ENCODE measurements at regions not wholly inside any gene's neighbourhood (a gene's known extent, or its start where the extent isn't known, plus 50 kb on each side); places are given as distances from the start of the nearest gene placed in this dataset.

GRCh38 chr10:9685596-9685995 is 1332.1 kb upstream of the CELF2 start:
- DNase-seq = no peak
- Histone ChIP-seq H3K4me3 (no peak overlapping the region), H3F3A (ENCODE audit: insufficient read depth) (no peaks in the 10 kb centered on the region), H3K27me3 (replicated peaks; ENCODE audit: insufficient read depth) (no peaks in the 10 kb centered on the region), H3K9me2 (ENCODE audit: insufficient read depth) (no peaks in the 10 kb centered on the region), H3K4me1 (ENCODE audit: insufficient read depth) (no peaks in the 10 kb centered on the region), H3K27ac (no peak overlapping the region), H3K9ac (no peak overlapping the region), H4K20me1 (ENCODE audit: insufficient read depth) (no peaks in the 10 kb centered on the region), H3K9me3 (ENCODE audit: low read depth) (no peaks in the 10 kb centered on the region), H3K4me2 (ENCODE audit: unreplicated experiment) (no peak overlapping the region), H2AFZ (no peak overlapping the region), H3K79me2 (ENCODE audit: insufficient read depth) (no peaks in the 10 kb centered on the region), H3K36me3 (ENCODE audit: low read depth) (no peaks in the 10 kb centered on the region)
- TF ChIP-seq EZH2phosphoT487 (IDR thresholded peaks at IDR 0.05; ENCODE audit: insufficient read depth, low read depth) = no peak
- no peak for TF ChIP-seq EZH2 (IDR thresholded peaks at IDR 0.05; ENCODE audit: insufficient read depth, poor library complexity, severe bottlenecking)
- in situ Hi-C loops (cut with MboI) = no loop called here

DNA sequence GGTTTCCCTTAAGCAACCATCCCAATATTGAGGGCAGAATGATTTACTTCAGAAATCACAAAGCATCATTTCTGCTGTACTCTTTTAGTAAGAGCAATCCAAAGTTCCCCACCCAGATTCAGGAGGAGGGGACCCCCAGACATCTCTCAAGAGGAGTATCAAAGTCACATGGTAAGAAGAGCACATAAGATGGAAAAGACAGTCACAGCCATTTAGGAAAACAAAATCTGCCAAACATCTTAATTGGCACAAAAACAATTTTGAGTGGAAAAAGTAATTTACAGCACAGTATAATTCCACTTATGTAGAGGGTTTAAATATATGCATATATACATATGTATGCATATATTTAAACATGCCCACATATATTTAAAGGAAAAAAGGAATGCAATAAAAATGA is 1329.0 kb upstream of the CELF2 start:
- no peaks in the 10 kb centered on the region for H3K9me2 ChIP-seq (ENCODE audit: insufficient read depth)
- no peaks in the 10 kb centered on the region for H4K20me1 ChIP-seq (ENCODE audit: insufficient read depth)
- H3K4me3 ChIP-seq = no peak overlapping the region
- H3F3A ChIP-seq (ENCODE audit: insufficient read depth) = no peaks in the 10 kb centered on the region
- no peak overlapping the region for H2AFZ ChIP-seq
- H3K79me2 ChIP-seq (ENCODE audit: insufficient read depth) = no peaks in the 10 kb centered on the region
- in situ Hi-C loops (cut with MboI) = no loop called here
- H3K4me2 ChIP-seq (ENCODE audit: unreplicated experiment) = no peak overlapping the region
- H3K9me3 ChIP-seq (ENCODE audit: low read depth) = no peaks in the 10 kb centered on the region
- no peak overlapping the region for H3K27ac ChIP-seq
- H3K36me3 ChIP-seq (ENCODE audit: low read depth) = no peaks in the 10 kb centered on the region
- no peaks in the 10 kb centered on the region for H3K4me1 ChIP-seq (ENCODE audit: insufficient read depth)
- TF ChIP-seq EZH2phosphoT487 (IDR thresholded peaks at IDR 0.05; ENCODE audit: insufficient read depth, low read depth) (no peak), EZH2 (IDR thresholded peaks at IDR 0.05; ENCODE audit: insufficient read depth, poor library complexity, severe bottlenecking) (no peak)
- H3K9ac ChIP-seq = no peak overlapping the region
- DNase-seq = no peak
- H3K27me3 ChIP-seq (replicated peaks; ENCODE audit: insufficient read depth) = no peaks in the 10 kb centered on the region

GRCh38 chr10:9707216-9707615 is 1310.5 kb upstream of the CELF2 start:
- no peaks in the 10 kb centered on the region for H3K4me1 ChIP-seq (ENCODE audit: insufficient read depth)
- WGBS, 2 experiments (ENCODE audit: low coverage in 1 of 2, low lambda C conversion rate in 2 of 2, missing lambda C conversion rate in 2 of 2) = 61 to 64% methylated on average over 3 of the region's 3 CpGs
- H3K9me2 ChIP-seq (ENCODE audit: insufficient read depth) = 0 out of 2 replicates have a peak, but pooled peaks cover 6% of the 10 kb centered on the region
- no peak overlapping the region for H3K4me3 ChIP-seq
- no peaks in the 10 kb centered on the region for H3K36me3 ChIP-seq (ENCODE audit: low read depth)
- no peaks in the 10 kb centered on the region for H4K20me1 ChIP-seq (ENCODE audit: insufficient read depth)
- TF ChIP-seq EZH2 (IDR thresholded peaks at IDR 0.05; ENCODE audit: insufficient read depth, poor library complexity, severe bottlenecking) (no peak), EZH2phosphoT487 (IDR thresholded peaks at IDR 0.05; ENCODE audit: insufficient read depth, low read depth) (no peak)
- H3K4me2 ChIP-seq (ENCODE audit: unreplicated experiment) = no peak overlapping the region
- H3K9ac ChIP-seq = no peak overlapping the region
- no peak overlapping the region for H3K27ac ChIP-seq
- H3K79me2 ChIP-seq (ENCODE audit: insufficient read depth) = no peaks in the 10 kb centered on the region
- in situ Hi-C loops (cut with MboI) = no loop called here
- DNase-seq = no peak
- H3K27me3 ChIP-seq (replicated peaks; ENCODE audit: insufficient read depth) = no peaks in the 10 kb centered on the region
- no peaks in the 10 kb centered on the region for H3F3A ChIP-seq (ENCODE audit: insufficient read depth)
- no peaks in the 10 kb centered on the region for H3K9me3 ChIP-seq (ENCODE audit: low read depth)
- no peak overlapping the region for H2AFZ ChIP-seq

DNA sequence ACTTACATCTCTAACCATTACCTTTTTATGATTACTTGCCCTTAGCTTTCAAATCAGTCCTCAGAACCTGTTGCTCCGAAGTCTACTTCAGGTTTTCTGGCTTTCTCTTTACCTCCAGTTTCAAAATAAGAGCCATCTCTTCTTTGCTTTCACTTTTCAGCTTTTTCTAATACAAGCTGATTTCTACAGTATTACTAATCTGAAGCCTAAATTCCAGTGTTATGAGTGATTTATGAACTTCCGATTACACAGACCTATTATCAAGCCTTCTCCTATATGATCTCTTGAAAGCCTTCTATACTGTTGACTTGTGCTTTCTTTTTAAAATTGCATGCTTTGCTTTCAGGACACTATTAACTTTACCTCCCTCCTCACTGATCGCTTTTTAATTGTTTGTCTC is 1307.8 kb upstream of the CELF2 start:
- H3F3A ChIP-seq (ENCODE audit: insufficient read depth) = no peaks in the 10 kb centered on the region
- no peak overlapping the region for H3K4me3 ChIP-seq
- no peaks in the 10 kb centered on the region for H3K79me2 ChIP-seq (ENCODE audit: insufficient read depth)
- H3K9me3 ChIP-seq (ENCODE audit: low read depth) = no peaks in the 10 kb centered on the region
- H2AFZ ChIP-seq = no peak overlapping the region
- 34 to 43% methylated on average over 3 of the region's 3 CpGs for WGBS, 2 experiments (ENCODE audit: low coverage in 1 of 2, low lambda C conversion rate in 2 of 2, missing lambda C conversion rate in 2 of 2)
- H4K20me1 ChIP-seq (ENCODE audit: insufficient read depth) = no peaks in the 10 kb centered on the region
- DNase-seq = no peak
- no peaks in the 10 kb centered on the region for H3K27me3 ChIP-seq (replicated peaks; ENCODE audit: insufficient read depth)
- H3K9ac ChIP-seq = no peak overlapping the region
- in situ Hi-C loops (cut with MboI) = no loop called here
- no peak overlapping the region for H3K4me2 ChIP-seq (ENCODE audit: unreplicated experiment)
- no peaks in the 10 kb centered on the region for H3K4me1 ChIP-seq (ENCODE audit: insufficient read depth)
- no peaks in the 10 kb centered on the region for H3K36me3 ChIP-seq (ENCODE audit: low read depth)
- TF ChIP-seq EZH2phosphoT487 (IDR thresholded peaks at IDR 0.05; ENCODE audit: insufficient read depth, low read depth) (no peak), EZH2 (IDR thresholded peaks at IDR 0.05; ENCODE audit: insufficient read depth, poor library complexity, severe bottlenecking) (no peak)
- no peak overlapping the region for H3K27ac ChIP-seq
- H3K9me2 ChIP-seq (ENCODE audit: insufficient read depth) = no peaks in the 10 kb centered on the region

DNA sequence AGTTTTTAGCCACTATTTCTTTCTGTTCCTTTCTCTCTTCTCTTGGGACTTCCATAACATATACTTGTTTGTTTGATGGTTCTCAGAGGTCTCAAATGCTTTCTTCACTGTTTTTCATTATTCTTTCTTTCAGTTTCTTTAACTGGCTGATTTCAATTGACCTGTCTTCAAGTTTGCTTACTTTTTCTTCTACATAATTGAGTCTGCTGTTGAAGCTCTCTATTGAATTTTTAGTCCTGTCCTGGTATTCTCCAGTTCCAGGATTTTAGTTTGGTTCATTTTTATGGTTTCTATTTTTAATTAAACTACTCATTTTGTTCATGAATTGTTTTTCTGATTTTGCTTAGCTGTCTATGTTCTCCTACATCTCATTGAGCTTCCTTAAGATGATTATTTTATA is 1305.3 kb upstream of the CELF2 start:
- H3K79me2 ChIP-seq (ENCODE audit: insufficient read depth) = no peaks in the 10 kb centered on the region
- no peak overlapping the region for H3K4me2 ChIP-seq (ENCODE audit: unreplicated experiment)
- no peak overlapping the region for H3K27ac ChIP-seq
- H3F3A ChIP-seq (ENCODE audit: insufficient read depth) = no peaks in the 10 kb centered on the region
- no peak overlapping the region for H3K9ac ChIP-seq
- no peak for DNase-seq
- no peaks in the 10 kb centered on the region for H3K4me1 ChIP-seq (ENCODE audit: insufficient read depth)
- no peaks in the 10 kb centered on the region for H3K9me3 ChIP-seq (ENCODE audit: low read depth)
- no peaks in the 10 kb centered on the region for H3K9me2 ChIP-seq (ENCODE audit: insufficient read depth)
- TF ChIP-seq EZH2 (IDR thresholded peaks at IDR 0.05; ENCODE audit: insufficient read depth, poor library complexity, severe bottlenecking) (no peak), EZH2phosphoT487 (IDR thresholded peaks at IDR 0.05; ENCODE audit: insufficient read depth, low read depth) (no peak)
- H3K4me3 ChIP-seq = no peak overlapping the region
- no peaks in the 10 kb centered on the region for H3K36me3 ChIP-seq (ENCODE audit: low read depth)
- no peak overlapping the region for H2AFZ ChIP-seq
- in situ Hi-C loops (cut with MboI) = no loop called here
- H4K20me1 ChIP-seq (ENCODE audit: insufficient read depth) = no peaks in the 10 kb centered on the region
- no peaks in the 10 kb centered on the region for H3K27me3 ChIP-seq (replicated peaks; ENCODE audit: insufficient read depth)
